NCI-H2107 treated with DMSO at 0.1 percent for 48 hours (cell line): ENCODE measurements at regions not wholly inside any gene's neighbourhood (a gene's known extent, or its start where the extent isn't known, plus 50 kb on each side); places are given as distances from the start of the nearest gene placed in this dataset.

ENCODE experiments used
- DNase-seq: peaks from one replicate; lab custom pipeline; 2025; ENCODE audit not compliant: unreplicated experiment; lab: John Stamatoyannopoulos, UW

DNA sequence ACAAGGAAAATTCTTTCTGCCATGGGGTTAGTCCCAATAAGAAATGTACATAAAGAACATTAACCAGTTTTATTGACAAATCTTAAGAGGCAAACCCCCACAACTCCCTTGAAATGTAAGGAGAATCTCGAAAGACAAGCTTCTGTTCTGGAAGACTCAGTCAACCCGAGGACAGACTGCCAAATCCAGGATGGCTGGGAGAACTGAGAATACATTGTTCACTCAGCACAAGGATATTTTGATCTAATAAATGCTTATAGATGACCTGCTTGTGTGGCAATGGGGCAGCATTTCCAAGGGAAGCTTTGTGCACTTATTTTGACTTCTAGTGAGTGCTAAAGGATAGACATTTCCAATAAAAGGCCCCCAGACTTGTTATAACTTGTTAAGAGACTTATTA, 280.4 kb downstream of the DHX15 start:
- DNase-seq = no peak

DNA sequence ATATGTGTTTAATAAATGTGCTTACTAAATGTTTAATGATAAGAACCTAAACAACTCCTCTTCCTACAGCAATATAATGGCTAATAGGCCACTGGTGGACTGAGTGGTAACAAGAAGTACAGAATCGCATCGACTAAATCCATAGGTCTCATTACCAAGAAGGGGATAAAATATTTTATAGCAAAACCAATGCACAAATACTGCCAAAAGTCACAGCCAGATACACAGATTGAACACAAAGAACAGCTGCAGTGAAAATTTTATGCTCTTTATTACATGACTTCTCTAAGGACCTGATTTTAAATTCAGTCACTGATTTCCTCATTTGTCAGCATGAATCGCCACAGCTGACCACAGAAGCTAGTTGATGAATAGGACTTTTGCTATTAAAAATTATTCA, 285.4 kb downstream of the DHX15 start:
- no peak for DNase-seq

DNA sequence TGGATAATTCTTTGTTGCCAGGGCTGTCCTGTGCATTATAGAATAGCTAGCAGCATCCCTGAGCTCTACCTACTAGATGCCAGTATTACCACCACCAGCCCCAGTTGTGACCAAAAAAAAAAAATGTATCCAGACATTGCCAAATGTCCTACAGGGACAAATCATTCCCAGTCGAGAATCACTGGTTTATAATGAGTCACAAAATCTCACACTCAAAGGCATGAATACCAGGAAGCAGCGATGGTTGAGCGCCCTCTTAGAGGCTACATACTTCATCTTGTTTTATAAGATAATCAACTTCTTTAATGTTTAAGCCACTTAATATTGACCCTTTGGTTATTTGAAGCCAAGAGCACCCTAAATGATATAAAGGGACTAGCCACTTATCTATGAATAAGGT, 297.3 kb downstream of the DHX15 start:
- DNase-seq = no peak

DNA sequence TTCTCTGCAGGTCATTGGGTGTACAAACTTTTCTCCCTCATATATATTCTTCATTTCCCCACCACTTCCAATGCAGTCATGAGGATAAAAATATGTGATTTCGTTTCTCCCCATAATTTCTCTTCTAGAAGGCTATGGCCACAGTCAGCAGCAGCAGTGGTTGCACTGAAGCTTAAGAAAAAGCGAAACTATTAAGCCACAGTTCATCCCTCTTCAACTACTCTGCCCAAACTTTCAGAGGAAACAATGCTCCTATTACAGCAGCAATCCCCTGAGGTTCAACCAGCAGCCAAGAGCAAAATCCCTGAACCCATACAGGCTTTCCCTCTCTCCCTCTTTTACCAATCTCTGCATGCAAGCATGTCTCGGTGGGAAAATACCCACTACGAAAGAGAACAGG, 298.6 kb downstream of the DHX15 start:
- DNase-seq = no peak

DNA sequence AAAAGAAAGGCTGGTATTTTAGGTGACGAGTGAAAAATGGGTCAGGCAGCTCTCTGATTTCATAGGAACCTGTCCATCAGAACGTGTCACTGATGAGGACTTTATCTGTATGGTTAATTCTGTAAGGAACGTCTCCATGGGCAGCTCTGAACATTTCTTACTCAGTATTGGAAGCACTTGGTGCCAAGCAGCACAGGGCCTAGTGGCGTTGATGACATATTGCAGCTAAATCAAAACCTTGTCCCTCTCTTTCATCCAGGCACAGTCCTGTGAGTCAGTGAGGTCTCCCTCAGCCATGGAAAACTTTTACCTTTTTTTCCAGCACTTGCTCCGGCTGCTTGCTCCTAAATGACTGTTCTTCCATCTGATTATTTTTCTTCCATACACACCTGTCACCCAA, 301.9 kb downstream of the DHX15 start:
- no peak for DNase-seq

DNA sequence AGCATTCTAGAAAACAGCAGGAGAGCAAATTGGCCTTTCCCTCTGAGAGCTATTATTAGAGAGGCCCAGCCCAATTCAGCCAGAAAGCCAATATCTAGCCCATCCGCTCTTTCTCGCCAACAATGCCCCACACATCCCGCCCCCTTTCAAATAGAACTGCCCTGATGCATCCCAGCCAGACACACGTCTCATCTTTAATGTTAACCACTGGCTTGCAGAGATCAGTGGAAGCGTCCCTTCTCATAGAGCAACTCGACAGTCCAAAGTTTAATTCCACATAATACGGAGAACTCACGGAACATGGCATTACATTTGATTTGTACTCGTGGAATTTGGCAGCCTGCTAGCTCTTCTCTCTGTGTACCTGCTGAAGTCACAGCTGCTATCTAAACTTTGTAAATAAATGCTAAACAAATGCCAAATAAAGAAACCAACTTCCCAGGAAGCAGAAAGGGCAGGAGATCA, 304.4 kb downstream of the DHX15 start:
- no peak for DNase-seq

DNA sequence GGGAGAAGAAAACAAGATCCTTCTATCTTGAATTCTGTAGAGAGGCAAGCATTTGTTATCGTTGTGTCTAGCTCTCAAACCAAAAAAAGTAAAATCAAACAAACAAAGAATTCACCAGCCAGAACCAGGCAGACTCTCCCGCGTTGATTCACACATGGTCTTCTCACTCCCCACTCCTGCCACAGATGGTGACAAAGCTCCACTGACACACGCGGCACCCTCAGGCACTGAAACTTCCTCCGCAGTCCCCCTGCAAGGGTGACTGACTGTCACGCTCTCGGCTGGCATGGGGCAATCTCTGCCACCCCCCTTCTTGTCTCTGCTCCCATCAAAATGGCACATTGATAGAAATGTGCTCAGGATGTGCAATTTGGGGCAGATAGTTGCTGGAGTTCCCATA, 304.9 kb downstream of the DHX15 start:
- no peak for DNase-seq

DNA sequence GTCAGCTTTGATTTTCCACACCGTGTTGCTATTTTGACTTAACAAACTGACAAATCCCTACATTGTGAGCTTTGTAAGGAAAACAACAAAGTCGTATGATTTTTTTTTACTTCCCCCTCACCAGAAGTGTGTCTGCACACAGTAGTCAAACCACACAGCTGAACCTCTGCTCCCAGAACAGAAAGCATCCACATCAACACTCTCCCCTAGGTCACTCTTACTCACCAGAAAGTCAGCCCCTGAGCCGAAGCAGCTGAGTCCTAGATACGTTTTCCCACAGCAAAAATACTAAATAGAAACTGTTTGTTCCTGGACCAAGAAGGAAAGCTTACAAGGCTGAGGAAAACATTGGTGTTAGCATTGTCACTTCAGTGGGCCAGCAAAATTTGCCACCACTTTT, 305.7 kb downstream of the DHX15 start:
- no peak for DNase-seq

DNA sequence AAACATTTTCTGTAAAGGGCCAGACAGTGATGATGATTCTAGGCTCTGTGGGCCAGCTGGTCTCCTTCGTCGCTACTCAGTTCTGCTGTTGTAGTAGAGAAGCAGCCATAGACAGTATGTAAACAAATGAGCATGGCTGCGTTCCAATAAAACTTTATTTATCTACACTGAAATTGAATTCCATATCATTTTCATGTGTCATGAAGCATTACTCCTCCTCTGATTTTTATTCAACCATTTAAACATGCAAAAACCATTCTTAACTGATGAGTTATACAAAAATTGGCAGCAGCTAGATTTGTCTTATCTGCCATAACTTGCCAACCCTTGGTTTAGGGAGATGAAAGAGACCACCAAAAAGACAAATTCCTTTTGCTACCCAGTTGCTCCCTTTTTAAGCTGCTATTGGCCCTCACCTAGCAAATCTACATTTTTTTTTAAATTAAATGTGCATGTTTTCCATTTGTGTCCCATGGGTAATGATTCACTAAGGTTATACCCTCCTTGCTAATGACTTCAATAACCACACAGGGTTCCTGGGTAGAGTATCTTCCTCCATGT, 309.9 kb downstream of the DHX15 start:
- no peak for DNase-seq

DNA sequence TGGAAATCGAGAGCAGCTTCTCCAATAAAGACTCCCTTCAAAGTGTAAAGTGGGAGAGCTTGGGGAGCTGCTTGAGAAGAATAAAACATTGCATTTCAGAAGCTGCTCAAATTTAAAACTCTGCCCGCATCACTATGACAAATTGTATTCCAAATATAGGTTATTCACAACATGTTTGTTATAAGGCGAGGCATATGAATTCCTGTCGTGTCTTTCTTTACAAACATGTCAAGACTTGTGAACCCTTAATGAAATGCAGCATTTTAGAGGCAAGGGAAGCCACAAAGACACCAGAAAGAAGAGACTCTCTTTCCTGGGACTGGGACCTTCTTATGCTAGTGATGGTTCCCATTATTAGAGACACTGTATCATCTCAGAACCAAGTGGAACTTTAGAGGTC, 311.2 kb downstream of the DHX15 start:
- DNase-seq = no peak

DNA sequence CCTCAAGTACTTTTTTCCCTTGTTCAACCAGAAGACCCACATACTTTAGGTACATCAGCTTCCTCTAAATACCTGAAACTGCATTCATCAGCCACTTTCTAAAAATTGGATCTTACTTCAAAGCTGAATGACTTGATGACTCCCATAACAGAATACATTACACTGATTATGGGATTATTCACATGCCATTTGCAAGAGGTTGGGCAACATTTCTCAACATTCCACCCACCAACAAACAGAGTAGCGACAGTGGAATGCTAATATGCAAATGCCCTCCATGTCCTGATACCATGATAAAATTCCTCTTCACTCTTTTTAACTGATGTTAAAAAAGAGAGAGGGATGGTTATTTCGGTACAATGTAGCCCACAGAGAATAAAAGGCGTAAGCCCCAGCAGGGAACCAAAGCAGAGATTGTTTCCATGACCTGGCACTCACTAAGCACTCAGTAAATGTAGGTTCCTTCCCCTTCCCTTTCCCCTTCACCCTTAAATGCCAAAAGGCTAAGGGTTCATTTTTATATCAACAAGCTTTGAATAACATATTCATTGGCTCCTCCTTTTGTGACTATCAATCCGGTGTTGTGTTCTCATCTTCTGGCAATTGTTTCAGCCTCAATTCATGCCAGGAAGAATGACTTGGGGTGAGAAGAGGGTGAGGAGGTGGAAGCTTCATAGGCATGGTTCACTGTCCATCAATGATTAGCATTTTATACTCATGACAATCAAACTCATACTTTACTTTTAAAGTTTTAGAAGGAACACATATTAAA, 317.2 kb downstream of the DHX15 start:
- no peak for DNase-seq

DNA sequence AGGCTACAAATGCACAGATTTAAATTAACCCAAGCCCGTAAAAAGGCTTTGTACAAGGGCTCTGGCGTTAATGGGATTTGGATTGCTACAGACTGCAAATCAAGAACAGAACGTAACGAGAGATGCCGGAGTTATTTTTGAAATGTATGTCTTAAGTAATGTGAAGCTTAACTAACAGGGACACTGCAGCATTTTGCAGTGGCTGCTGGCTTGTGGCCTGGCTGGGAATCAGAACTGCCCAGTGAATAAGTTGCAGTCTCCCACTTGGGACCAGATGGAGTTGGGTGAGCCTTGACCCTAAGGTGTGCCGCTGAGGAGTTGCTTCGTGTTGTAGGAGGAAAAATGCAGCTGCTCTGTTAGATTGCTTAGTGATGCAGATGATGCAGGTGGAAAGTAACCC, 318.4 kb downstream of the DHX15 start:
- no peak for DNase-seq

DNA sequence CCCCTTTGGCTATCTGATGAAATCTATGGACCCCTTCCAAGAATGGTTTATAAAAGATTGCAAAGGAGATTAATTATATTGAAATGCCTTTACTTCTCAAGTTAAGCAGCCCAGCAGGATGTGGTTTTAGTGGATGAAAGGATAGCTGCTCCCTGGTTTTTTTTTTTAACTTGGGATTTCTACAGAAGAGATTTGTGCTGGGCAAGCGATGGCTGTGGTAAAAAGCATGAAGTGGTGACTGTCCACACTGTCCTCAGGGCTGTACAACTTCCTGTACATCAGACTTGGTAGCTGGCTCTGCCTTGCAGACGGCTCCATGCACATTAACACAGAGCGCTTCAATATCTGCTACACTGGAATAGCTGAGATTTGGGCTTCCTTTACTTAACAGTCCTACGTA, 321.7 kb downstream of the DHX15 start:
- no peak for DNase-seq

DNA sequence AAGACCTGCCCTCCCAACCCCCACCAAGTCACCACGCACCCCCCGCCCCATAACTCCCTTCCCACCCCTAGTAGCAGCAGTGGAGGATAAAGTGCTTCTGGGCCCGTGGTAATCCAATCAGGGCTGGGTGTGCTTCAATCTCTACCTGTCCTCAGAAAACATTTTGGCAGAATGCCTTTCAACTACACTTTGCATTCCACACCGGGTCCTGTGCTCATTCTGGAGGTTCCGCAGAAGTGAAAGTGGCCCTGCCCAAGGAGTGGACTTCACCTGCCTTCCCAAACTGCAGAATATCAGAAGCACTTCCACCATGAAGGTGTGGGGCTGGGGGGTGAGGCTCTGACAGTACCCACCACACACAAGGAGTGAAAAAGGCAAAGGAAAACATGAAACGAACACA, 322.3 kb downstream of the DHX15 start:
- DNase-seq = no peak

DNA sequence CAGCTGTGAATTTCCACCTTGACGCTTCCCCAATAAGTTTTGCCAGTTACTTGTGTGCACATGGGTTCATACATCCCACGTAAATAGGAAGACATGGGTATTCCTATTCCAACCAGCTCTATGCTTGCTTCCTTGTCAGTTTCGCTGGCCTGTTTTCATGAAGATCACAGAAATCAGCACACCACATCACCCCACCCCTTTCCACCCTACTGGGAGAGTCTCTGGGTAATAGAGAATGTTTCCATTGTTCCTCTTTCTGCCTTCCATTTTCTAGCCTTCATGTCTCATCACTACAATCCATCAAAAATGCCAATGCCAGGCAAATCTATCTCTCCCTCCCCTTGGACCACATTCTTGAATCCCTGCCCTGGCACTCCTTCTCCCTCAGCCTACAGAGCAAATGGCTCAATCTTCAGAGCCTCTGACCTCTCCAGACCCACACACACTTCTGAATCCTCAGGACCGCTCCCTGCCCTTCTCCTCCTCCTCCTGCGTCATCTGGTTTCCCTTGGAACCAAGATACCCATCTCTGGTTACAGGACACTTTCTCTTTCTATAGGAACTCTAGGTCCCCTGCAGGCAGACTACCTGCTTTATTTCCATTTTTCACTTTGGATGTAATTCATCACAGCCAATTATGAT, 323.3 kb downstream of the DHX15 start:
- no peak for DNase-seq

DNA sequence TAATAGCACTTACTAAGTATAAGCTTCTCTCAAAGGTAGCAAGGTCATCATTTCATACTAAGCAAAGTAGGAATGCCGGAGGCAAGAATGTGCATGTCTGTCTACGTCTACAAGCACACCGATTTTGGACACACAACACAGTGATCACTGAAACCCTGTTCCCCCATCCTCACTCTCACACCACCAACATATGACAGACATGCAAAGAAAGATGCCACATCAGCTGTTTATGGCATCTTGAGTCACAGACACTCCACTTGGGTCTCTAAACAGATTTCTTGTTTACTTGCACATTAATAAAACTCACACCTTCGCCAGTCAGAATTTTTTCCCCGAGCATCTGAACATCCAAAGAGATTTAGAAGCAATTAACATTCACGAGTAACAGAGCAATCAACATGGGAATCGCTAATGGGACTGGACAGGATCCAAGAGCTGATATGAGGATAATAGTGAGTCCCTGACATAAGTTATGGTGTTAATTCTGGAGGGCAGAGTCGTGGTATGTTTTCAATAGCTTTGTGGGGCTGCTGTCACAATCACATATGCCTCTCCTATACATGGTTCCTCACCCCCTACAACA, 324.1 kb downstream of the DHX15 start:
- DNase-seq = no peak

DNA sequence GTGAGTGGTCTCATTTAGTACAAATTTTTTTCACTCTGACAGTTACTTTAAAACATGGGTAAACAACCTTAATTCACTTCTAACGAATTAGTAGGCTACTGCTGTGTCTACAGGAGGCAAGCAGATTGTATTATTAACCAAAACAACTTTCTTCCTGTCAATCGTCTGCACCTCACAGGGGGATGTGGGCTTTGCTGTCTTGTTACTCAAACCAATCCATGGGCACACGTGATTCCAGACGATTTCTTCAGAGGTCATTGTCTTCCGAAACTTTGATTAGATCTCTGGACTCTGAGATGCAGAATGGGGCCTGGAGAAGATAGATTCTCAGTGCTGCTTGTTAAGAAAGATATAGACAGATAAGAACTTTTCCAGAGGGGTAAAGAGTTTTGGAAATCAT, 327.8 kb downstream of the DHX15 start:
- no peak for DNase-seq

DNA sequence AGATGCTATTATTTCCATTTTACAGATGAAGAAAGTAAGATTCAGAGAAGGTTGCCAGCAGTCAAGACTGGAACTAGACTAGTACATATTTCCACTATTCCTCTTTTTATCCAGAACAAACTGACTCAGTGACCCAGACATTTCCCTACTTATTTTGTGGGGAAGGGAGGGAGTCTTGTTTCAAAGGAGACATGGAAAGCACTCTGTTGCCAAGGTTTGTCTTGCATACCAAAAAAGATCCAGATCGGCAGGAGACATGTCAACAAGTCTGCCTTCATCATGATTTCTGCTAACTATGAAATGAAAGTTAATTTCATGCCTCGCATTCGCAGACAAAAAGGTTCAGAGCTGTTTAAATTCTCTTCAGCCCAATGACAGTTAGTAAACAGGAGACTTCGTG, 328.3 kb downstream of the DHX15 start:
- DNase-seq = no peak

DNA sequence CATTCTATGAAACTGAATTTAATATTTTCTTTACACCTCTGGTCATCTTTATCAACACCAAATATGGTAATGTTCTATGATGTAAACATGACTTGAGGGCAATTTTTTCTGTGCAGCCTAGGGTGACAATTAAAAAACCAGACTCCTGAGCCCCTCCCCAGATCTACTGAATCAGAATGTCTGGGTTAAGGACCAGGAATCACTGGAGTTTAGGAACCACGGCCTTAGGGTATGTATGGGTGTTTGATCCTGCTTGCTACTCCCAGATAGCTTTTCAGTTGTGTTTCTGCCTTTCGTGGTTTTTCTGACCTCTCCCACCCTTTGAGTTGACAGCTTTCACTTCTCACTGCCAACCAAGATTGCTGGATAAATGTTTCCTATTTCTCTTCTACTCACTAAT, 332.2 kb downstream of the DHX15 start:
- DNase-seq = no peak

DNA sequence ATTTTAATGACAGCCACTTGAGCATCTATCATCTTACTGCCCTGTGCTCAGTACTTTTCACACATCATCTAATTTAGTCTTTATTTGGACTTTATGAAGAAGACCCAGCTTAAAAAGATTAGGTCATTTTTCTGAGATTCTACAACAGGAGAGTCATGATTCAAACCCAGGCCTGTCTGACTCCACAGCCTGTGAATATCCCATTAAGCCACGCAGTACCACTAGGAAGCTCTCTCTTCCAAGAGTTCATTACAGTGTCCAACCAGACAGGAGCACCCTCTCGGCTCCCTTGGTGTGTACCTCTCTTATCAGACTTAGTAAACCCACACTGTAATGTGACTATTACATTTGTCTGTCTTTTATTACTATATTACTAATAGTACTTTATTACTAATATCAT, 332.8 kb downstream of the DHX15 start:
- no peak for DNase-seq

DNA sequence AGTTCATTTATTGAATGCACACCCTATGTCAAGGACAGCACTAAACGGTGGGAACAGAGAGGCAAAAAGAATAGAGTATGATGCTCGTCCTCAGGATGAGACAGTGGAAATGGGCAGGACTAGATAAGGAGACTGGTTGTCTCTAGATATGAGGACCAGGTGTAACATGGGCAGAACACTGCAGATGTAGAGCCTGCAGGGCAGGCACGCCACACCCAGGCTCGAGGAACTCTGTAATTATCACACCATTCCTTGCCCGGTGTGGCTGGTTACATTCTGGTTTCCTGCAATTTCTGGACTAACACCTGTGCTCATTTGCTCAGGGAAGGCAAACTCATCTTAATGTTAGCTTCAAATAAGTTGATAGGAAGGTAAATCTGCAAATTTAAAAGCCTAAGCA, 334.4 kb downstream of the DHX15 start:
- DNase-seq = no peak
